HL-60 (cell line): ENCODE measurements at regions not wholly inside any gene's neighbourhood (a gene's known extent, or its start where the extent isn't known, plus 50 kb on each side); places are given as distances from the start of the nearest gene placed in this dataset.
"Not testable (repeated sequence)": the region's sequence is repeated elsewhere in the genome, so short reads cannot be mapped to it uniquely, and the experiment has no call there.

Experiments
- DNase-seq, 2 experiments: peaks; one replicate each; pipeline ENCODE4 v3.0.0-alpha.2; 2010 to 2020; ENCODE audit warnings: low read depth in 1 of 2, low spot score in 1 of 2
- H3K27ac ChIP-seq: fragments of 250-450 bp; sonication (Bioruptor Pico); replicated peaks from 2 replicates; pipeline ENCODE4 v1.5.1; 2020; ENCODE audit warnings: mild to moderate bottlenecking, moderate library complexity
- H3K27me3 ChIP-seq: fragments of 250-450 bp; sonication (Bioruptor Pico); 2 replicates; pipeline ENCODE4 v1.5.1; 2021; ENCODE audit warnings: mild to moderate bottlenecking, moderate library complexity; ENCODE audit not compliant: insufficient read depth, poor library complexity, severe bottlenecking
- H3K4me3 ChIP-seq: replicated peaks from 2 replicates; pipeline ENCODE4 v1.5.1; 2011; ENCODE audit warnings: mild to moderate bottlenecking, control low read depth, low read length; ENCODE audit not compliant: insufficient read depth
- CTCF ChIP-seq: IDR thresholded peaks from one replicate; pipeline ENCODE4 v1.5.1; 2011; ENCODE audit warnings: low read length, control low read depth, inconsistent platforms; ENCODE audit not compliant: insufficient read depth
- GABPA ChIP-seq: IDR thresholded peaks from 2 replicates; pipeline ENCODE4 v1.6.1; 2012; ENCODE audit warnings: low read depth
- POLR2AphosphoS5 ChIP-seq: IDR thresholded peaks from 2 replicates; pipeline ENCODE4 v1.6.1; 2012; ENCODE audit warnings: low read depth
- REST ChIP-seq: IDR thresholded peaks from 2 replicates; pipeline ENCODE4 v1.6.1; 2012; ENCODE audit warnings: low read depth; ENCODE audit not compliant: insufficient replicate concordance
- SPI1 ChIP-seq: IDR thresholded peaks from 2 replicates; pipeline ENCODE4 v1.6.1; 2012; ENCODE audit warnings: low read depth, mild to moderate bottlenecking, borderline replicate concordance

- H3K27me3 ChIP-seq, result no peaks in the 10 kb centered on the region
Observed at GRCh38 chr3:46797486-46797885, 65.8 kb downstream of the MYL3 start.

GRCh38 chr3:46793340-46793739 is 69.9 kb downstream of the MYL3 start:
- not testable (repeated sequence) for DNase-seq, H3K27ac ChIP-seq, H3K27me3 ChIP-seq, H3K4me3 ChIP-seq

More at GRCh38 chr3:46797486-46797885, 65.8 kb downstream of the MYL3 start:
- no peak overlapping the region for H3K27ac ChIP-seq
- DNase-seq, result no peak
- no peak for TF ChIP-seq GABPA
- TF ChIP-seq POLR2AphosphoS5, result no peak
- TF ChIP-seq CTCF, result no peak
- H3K4me3 ChIP-seq, result no peak overlapping the region

- H3K27me3 ChIP-seq, result no peaks in the 10 kb centered on the region
- TF ChIP-seq SPI1 (no peak), POLR2AphosphoS5 (no peak), CTCF (no peak), GABPA (no peak), REST (no peak)
- no peak overlapping the region for H3K27ac ChIP-seq
- DNase-seq, result peak in 1 of 2 experiments; percentile 7
- H3K4me3 ChIP-seq, result no peak overlapping the region
Observed at GRCh38 chr3:46778101-46778500, 60.4 kb upstream of the PRSS50 start.

- DNase-seq, H3K27me3 ChIP-seq, H3K27ac ChIP-seq, H3K4me3 ChIP-seq: not testable (repeated sequence)
Observed at GRCh38 chr3:46772498-46772897, 54.8 kb upstream of the PRSS50 start.

- no peak overlapping the region for H3K4me3 ChIP-seq
- H3K27me3 ChIP-seq, result no peaks in the 10 kb centered on the region
- DNase-seq, result no peak
- no peak overlapping the region for H3K27ac ChIP-seq
- TF ChIP-seq SPI1, result no peak
- no peak for TF ChIP-seq GABPA
- no peak for TF ChIP-seq CTCF
- no peak for TF ChIP-seq POLR2AphosphoS5
- no peak for TF ChIP-seq REST
Observed at GRCh38 chr3:46768061-46768460, 50.4 kb upstream of the PRSS50 start.
